Esophagus squamous epithelium (tissue), 4 donors: ENCODE measurements at regions not wholly inside any gene's neighbourhood (a gene's known extent, or its start where the extent isn't known, plus 50 kb on each side); places are given as distances from the start of the nearest gene placed in this dataset.

Source experiments
- POLR2A ChIP-seq, 4 donors: fragments of 450-650 bp; IDR thresholded peaks; one replicate each; pipeline ENCODE4 v1.6.1; 2017; ENCODE audit warnings: antibody characterized with exemption in 4 of 4, mild to moderate bottlenecking in 4 of 4, moderate library complexity in 3 of 4
- TF ChIP-seq, protein P1 (sequence below), 6 experiments: fragments of 450-650 bp in 4 of 6; fragments of 200-600 bp in 2 of 6; sonication (generic) in 2 of 6; IDR thresholded peaks; one replicate each; pipeline ENCODE4 v1.5.1; 2016 to 2019; ENCODE audit warnings: antibody characterized with exemption in 6 of 6, mild to moderate bottlenecking in 4 of 6, moderate library complexity in 4 of 6

GRCh38 chr20:6434131-6434530 is 311.3 kb upstream of the FERMT1 start:
- TF ChIP-seq, protein P1, sequence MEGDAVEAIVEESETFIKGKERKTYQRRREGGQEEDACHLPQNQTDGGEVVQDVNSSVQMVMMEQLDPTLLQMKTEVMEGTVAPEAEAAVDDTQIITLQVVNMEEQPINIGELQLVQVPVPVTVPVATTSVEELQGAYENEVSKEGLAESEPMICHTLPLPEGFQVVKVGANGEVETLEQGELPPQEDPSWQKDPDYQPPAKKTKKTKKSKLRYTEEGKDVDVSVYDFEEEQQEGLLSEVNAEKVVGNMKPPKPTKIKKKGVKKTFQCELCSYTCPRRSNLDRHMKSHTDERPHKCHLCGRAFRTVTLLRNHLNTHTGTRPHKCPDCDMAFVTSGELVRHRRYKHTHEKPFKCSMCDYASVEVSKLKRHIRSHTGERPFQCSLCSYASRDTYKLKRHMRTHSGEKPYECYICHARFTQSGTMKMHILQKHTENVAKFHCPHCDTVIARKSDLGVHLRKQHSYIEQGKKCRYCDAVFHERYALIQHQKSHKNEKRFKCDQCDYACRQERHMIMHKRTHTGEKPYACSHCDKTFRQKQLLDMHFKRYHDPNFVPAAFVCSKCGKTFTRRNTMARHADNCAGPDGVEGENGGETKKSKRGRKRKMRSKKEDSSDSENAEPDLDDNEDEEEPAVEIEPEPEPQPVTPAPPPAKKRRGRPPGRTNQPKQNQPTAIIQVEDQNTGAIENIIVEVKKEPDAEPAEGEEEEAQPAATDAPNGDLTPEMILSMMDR (IDR thresholded peaks at IDR 0.05), result no peak
- TF ChIP-seq POLR2A (IDR thresholded peaks at IDR 0.05), result no peak
